Neural cell (in vitro differentiated cells): ENCODE measurements at regions not wholly inside any gene's neighbourhood (a gene's known extent, or its start where the extent isn't known, plus 50 kb on each side); places are given as distances from the start of the nearest gene placed in this dataset.

Experiments
- H2AFZ ChIP-seq: fragments of 200-600, 300-800 bp; sonication (generic), shearing (Covaris generic); 2 replicates; pipeline ENCODE4 v1.6.0; 2014; ENCODE audit warnings: low read depth, mild to moderate bottlenecking, antibody characterized with exemption, low read length, moderate library complexity
- H3F3A ChIP-seq: fragments of 200-600 bp; shearing (Covaris generic); 2 replicates; pipeline ENCODE4 v1.6.1; 2016; ENCODE audit warnings: mild to moderate bottlenecking, moderate library complexity, mixed read lengths, antibody characterized with exemption, low read length; ENCODE audit not compliant: insufficient read depth, poor library complexity, severe bottlenecking
- H3K27ac ChIP-seq: fragments of 200-600, 300-800 bp; sonication (generic), shearing (Covaris generic); 2 replicates; pipeline ENCODE4 v1.5.1; 2014; ENCODE audit warnings: mild to moderate bottlenecking, low read length, moderate library complexity
- H3K27me3 ChIP-seq: fragments of 300-800, 200-600 bp; sonication (generic), shearing (Covaris generic); 2 replicates; pipeline ENCODE4 v1.6.0; 2014; ENCODE audit warnings: mild to moderate bottlenecking, low read depth, low read length, moderate library complexity; ENCODE audit not compliant: insufficient read depth
- H3K36me3 ChIP-seq: fragments of 300-800, 200-600 bp; sonication (generic), shearing (Covaris generic); 2 replicates; pipeline ENCODE4 v1.5.1; 2014; ENCODE audit warnings: mild to moderate bottlenecking, antibody characterized with exemption, low read length, moderate library complexity; ENCODE audit not compliant: insufficient read depth
- H3K4me2 ChIP-seq: fragments of 300-800, 200-600 bp; sonication (generic), shearing (Covaris generic); 2 replicates; pipeline ENCODE4 v1.6.0; 2014; ENCODE audit warnings: mild to moderate bottlenecking, low read length
- H3K4me3 ChIP-seq: fragments of 300-800, 200-600 bp; sonication (generic), shearing (Covaris generic); 2 replicates; pipeline ENCODE4 v1.5.1; 2014; ENCODE audit warnings: mild to moderate bottlenecking, low read length, moderate library complexity
- H3K79me2 ChIP-seq: fragments of 200-600 bp; shearing (Covaris generic); replicated peaks from 2 replicates; pipeline ENCODE4 v1.6.0; 2014; ENCODE audit warnings: mild to moderate bottlenecking, low read length, moderate library complexity; ENCODE audit not compliant: insufficient read depth
- H3K9ac ChIP-seq: fragments of 300-800, 200-600 bp; sonication (generic), shearing (Covaris generic); 2 replicates; pipeline ENCODE4 v1.6.1; 2016; ENCODE audit warnings: mild to moderate bottlenecking, low read length, mixed read lengths
- H3K9me2 ChIP-seq: fragments of 200-600 bp; shearing (Covaris generic); 2 replicates; pipeline ENCODE4 v1.6.1; 2016; ENCODE audit warnings: mild to moderate bottlenecking, low read length, mixed read lengths; ENCODE audit not compliant: insufficient read depth
- H3K9me3 ChIP-seq: fragments of 200-600, 300-800 bp; sonication (generic), shearing (Covaris generic); 2 replicates; pipeline ENCODE4 v1.6.1; 2016; ENCODE audit warnings: mild to moderate bottlenecking, mixed run types, low read length, moderate library complexity, mixed read lengths
- H4K20me1 ChIP-seq: fragments of 200-600 bp; shearing (Covaris generic); 2 replicates; pipeline ENCODE4 v1.6.1; 2016; ENCODE audit warnings: mild to moderate bottlenecking, mixed run types; ENCODE audit not compliant: insufficient read depth
- EP300 ChIP-seq: fragments of 450-650 bp; conservative IDR thresholded peaks from 2 replicates; pipeline ENCODE4 v1.6.1; 2014; ENCODE audit warnings: antibody characterized with exemption, mild to moderate bottlenecking, moderate library complexity; ENCODE audit not compliant: poor library complexity, severe bottlenecking
- EZH2 ChIP-seq: fragments of 200-600, 300-800 bp; shearing (Covaris generic), sonication (generic); IDR thresholded peaks from 2 replicates; pipeline ENCODE4 v1.6.1; 2014; ENCODE audit warnings: antibody characterized with exemption, low read length, borderline replicate concordance, mild to moderate bottlenecking; ENCODE audit not compliant: insufficient read depth, poor library complexity, severe bottlenecking
- MXI1 ChIP-seq: fragments of 450-650 bp; conservative IDR thresholded peaks from 2 replicates; pipeline ENCODE4 v1.6.1; 2014; ENCODE audit warnings: antibody characterized with exemption, mild to moderate bottlenecking; ENCODE audit not compliant: poor library complexity, severe bottlenecking
- POLR2AphosphoS5 ChIP-seq: IDR thresholded peaks from 2 replicates; pipeline ENCODE4 v1.6.1; 2012
- RAD21 ChIP-seq: fragments of 450-650 bp; conservative IDR thresholded peaks from 2 replicates; pipeline ENCODE4 v1.6.1; 2014; ENCODE audit warnings: antibody characterized with exemption, mild to moderate bottlenecking, moderate library complexity
- SMC3 ChIP-seq: fragments of 450-650 bp; conservative IDR thresholded peaks from 2 replicates; pipeline ENCODE4 v1.6.1; 2014; ENCODE audit warnings: antibody characterized with exemption, mild to moderate bottlenecking, moderate library complexity; ENCODE audit not compliant: poor library complexity
- TAF1 ChIP-seq: IDR thresholded peaks from 2 replicates; pipeline ENCODE4 v1.6.1; 2012; ENCODE audit warnings: low read depth
- TF ChIP-seq, protein P1 (sequence below): fragments of 450-650 bp; IDR thresholded peaks from 2 replicates; pipeline ENCODE4 v1.5.1; 2014; ENCODE audit warnings: antibody characterized with exemption, mild to moderate bottlenecking, moderate library complexity; ENCODE audit not compliant: poor library complexity, severe bottlenecking
- TF ChIP-seq, protein P2 (sequence below): IDR thresholded peaks from 2 replicates; pipeline ENCODE4 v1.6.1; 2012; ENCODE audit warnings: borderline replicate concordance

DNA sequence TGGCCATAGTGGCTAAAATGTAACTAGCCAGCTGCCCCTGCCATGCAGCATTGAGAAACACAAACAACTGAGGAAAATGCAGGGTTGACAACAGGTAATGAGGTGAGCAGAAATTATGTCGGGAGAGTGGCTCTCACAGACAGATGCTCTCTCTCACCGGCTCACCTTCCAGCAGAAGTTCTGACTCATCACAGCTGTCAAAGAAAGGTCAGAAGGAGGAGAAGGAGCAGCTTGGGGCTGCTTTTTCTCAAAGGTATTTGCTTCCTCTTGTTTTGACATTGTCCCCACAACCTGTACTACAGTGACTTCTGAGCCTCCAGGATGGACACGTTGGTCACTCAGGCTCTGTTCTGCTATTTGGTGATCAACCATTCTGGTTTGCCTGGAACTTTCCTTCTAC lies 190.5 kb upstream of the HEY2 start:
- Histone ChIP-seq H3K4me2 (no peak overlapping the region), H3K4me3 (no peak overlapping the region), H4K20me1 (no peaks in the 10 kb centered on the region), H3K27me3 (no peaks in the 10 kb centered on the region), H3F3A (no peaks in the 10 kb centered on the region), H3K36me3 (no peaks in the 10 kb centered on the region), H3K9me2 (no peaks in the 10 kb centered on the region), H3K79me2 (no peaks in the 10 kb centered on the region), H3K27ac (no peak overlapping the region), H2AFZ (no peak overlapping the region), H3K9me3 (no peaks in the 10 kb centered on the region), H3K9ac (no peak overlapping the region)
- TF ChIP-seq, protein P1, sequence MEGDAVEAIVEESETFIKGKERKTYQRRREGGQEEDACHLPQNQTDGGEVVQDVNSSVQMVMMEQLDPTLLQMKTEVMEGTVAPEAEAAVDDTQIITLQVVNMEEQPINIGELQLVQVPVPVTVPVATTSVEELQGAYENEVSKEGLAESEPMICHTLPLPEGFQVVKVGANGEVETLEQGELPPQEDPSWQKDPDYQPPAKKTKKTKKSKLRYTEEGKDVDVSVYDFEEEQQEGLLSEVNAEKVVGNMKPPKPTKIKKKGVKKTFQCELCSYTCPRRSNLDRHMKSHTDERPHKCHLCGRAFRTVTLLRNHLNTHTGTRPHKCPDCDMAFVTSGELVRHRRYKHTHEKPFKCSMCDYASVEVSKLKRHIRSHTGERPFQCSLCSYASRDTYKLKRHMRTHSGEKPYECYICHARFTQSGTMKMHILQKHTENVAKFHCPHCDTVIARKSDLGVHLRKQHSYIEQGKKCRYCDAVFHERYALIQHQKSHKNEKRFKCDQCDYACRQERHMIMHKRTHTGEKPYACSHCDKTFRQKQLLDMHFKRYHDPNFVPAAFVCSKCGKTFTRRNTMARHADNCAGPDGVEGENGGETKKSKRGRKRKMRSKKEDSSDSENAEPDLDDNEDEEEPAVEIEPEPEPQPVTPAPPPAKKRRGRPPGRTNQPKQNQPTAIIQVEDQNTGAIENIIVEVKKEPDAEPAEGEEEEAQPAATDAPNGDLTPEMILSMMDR, result no peak
- no peak for TF ChIP-seq SMC3
- TF ChIP-seq, protein P2, sequence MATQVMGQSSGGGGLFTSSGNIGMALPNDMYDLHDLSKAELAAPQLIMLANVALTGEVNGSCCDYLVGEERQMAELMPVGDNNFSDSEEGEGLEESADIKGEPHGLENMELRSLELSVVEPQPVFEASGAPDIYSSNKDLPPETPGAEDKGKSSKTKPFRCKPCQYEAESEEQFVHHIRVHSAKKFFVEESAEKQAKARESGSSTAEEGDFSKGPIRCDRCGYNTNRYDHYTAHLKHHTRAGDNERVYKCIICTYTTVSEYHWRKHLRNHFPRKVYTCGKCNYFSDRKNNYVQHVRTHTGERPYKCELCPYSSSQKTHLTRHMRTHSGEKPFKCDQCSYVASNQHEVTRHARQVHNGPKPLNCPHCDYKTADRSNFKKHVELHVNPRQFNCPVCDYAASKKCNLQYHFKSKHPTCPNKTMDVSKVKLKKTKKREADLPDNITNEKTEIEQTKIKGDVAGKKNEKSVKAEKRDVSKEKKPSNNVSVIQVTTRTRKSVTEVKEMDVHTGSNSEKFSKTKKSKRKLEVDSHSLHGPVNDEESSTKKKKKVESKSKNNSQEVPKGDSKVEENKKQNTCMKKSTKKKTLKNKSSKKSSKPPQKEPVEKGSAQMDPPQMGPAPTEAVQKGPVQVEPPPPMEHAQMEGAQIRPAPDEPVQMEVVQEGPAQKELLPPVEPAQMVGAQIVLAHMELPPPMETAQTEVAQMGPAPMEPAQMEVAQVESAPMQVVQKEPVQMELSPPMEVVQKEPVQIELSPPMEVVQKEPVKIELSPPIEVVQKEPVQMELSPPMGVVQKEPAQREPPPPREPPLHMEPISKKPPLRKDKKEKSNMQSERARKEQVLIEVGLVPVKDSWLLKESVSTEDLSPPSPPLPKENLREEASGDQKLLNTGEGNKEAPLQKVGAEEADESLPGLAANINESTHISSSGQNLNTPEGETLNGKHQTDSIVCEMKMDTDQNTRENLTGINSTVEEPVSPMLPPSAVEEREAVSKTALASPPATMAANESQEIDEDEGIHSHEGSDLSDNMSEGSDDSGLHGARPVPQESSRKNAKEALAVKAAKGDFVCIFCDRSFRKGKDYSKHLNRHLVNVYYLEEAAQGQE, result no peak
- TF ChIP-seq RAD21, result no peak
- no peak for TF ChIP-seq TAF1
- no peak for TF ChIP-seq EP300
- TF ChIP-seq MXI1, result no peak
- TF ChIP-seq POLR2AphosphoS5, result no peak
- no peak for TF ChIP-seq EZH2

DNA sequence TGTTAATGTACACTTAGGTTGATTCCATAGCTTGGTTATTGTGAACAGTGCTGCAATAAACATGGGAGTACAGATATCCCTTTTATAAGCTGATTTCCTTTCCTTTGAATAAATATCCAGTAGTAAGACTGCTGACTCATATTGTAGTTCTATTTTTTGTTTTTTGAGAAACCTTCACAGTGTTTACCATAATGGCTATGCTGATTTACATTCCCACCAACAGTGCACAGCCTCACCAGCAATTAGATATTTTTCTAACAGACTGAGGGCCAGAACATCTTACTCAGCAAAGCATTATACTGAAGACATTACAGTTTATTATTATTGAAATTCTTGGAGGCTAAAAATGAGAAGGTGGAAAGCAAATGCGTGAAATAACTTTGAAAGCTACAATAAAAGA lies 187.3 kb upstream of the HEY2 start:
- no peak overlapping the region for H3K27ac ChIP-seq
- H4K20me1 ChIP-seq, result no peaks in the 10 kb centered on the region
- H3K79me2 ChIP-seq, result no peaks in the 10 kb centered on the region
- no peaks in the 10 kb centered on the region for H3K27me3 ChIP-seq
- H3F3A ChIP-seq, result no peaks in the 10 kb centered on the region
- no peak overlapping the region for H3K9ac ChIP-seq
- H3K4me3 ChIP-seq, result no peak overlapping the region
- H3K4me2 ChIP-seq, result no peak overlapping the region
- no peaks in the 10 kb centered on the region for H3K9me2 ChIP-seq
- no peaks in the 10 kb centered on the region for H3K36me3 ChIP-seq
- no peak overlapping the region for H2AFZ ChIP-seq
- no peak for TF ChIP-seq RAD21
- TF ChIP-seq MXI1, result no peak
- no peak for TF ChIP-seq EZH2
- no peak for TF ChIP-seq POLR2AphosphoS5
- no peak for TF ChIP-seq TAF1
- no peak for TF ChIP-seq EP300
- no peak for TF ChIP-seq SMC3
- no peaks in the 10 kb centered on the region for H3K9me3 ChIP-seq

DNA sequence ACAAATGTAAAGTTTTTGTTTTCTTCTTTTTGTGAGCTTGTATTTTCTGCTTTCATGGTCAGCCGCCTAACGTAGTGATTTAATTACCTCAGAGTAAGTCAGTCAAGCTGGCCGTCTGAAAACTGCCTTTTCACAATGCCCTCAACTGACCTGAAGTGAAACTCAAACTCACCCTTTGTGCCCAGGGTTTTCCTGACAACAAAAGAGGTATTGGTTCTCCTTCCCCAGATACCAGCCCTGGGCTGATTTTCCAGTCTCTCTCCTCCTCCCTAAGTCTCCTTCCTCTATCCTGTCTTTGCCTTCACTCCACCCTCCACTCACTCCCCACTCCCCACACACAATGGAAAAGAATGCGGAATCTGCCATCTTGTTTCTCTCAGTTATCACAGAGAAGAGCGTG lies 184.5 kb upstream of the HEY2 start:
- no peaks in the 10 kb centered on the region for H3K79me2 ChIP-seq
- H3K36me3 ChIP-seq, result no peaks in the 10 kb centered on the region
- H2AFZ ChIP-seq, result no peak overlapping the region
- H3K27ac ChIP-seq, result no peak overlapping the region
- no peaks in the 10 kb centered on the region for H3K9me3 ChIP-seq
- H3K9me2 ChIP-seq, result no peaks in the 10 kb centered on the region
- no peak overlapping the region for H3K9ac ChIP-seq
- H3K4me2 ChIP-seq, result no peak overlapping the region
- no peak overlapping the region for H3K4me3 ChIP-seq
- H3F3A ChIP-seq, result no peaks in the 10 kb centered on the region
- H3K27me3 ChIP-seq, result no peaks in the 10 kb centered on the region
- no peak for TF ChIP-seq RAD21
- TF ChIP-seq POLR2AphosphoS5, result no peak
- no peak for TF ChIP-seq EZH2
- TF ChIP-seq, protein P1, result no peak
- TF ChIP-seq EP300, result no peak
- TF ChIP-seq, protein P2, result no peak
- no peak for TF ChIP-seq SMC3
- no peak for TF ChIP-seq MXI1
- no peak for TF ChIP-seq TAF1
- no peaks in the 10 kb centered on the region for H4K20me1 ChIP-seq
